Activated T-cell treated with anti-CD3 and anti-CD28 coated beads, Interleukin-2, amount 50 U/mL, for 72 hours (primary cell): ENCODE measurements at regions not wholly inside any gene's neighbourhood (a gene's known extent, or its start where the extent isn't known, plus 50 kb on each side); places are given as distances from the start of the nearest gene placed in this dataset.

Source experiments
- ATAC-seq, 2 donors: fragments of 150-1000 bp; cut with Tn5 transposase; replicated peaks in 1 of 2; 2 replicates each; pipeline ENCODE4 v1.10.0; 2021; ENCODE audit warnings: moderate library complexity in 2 of 2, mild to moderate bottlenecking in 1 of 2
- DNase-seq, 2 donors: peaks; one replicate each; pipeline ENCODE4 v3.0.0; 2021 to 2022; ENCODE audit warnings: mixed read lengths in 1 of 2
- H3K27ac Mint-ChIP-seq: one replicate; pipeline ENCODE4 v1.8.0; 2022; ENCODE audit warnings: mild to moderate bottlenecking, moderate library complexity, mixed read lengths
- H3K27me3 Mint-ChIP-seq: one replicate; pipeline ENCODE4 v1.8.0; 2022; ENCODE audit warnings: low read depth, mixed read lengths
- H3K36me3 Mint-ChIP-seq, 2 donors: one replicate each; pipeline ENCODE4 v1.8.0; 2022; ENCODE audit warnings: mixed read lengths in 2 of 2, mild to moderate bottlenecking in 1 of 2; ENCODE audit not compliant: insufficient read depth in 2 of 2
- H3K4me1 Mint-ChIP-seq: one replicate; pipeline ENCODE4 v1.8.0; 2022; ENCODE audit warnings: low read depth, mixed read lengths
- H3K4me3 Mint-ChIP-seq, 2 donors: one replicate each; pipeline ENCODE4 v1.8.0; 2022; ENCODE audit warnings: mild to moderate bottlenecking in 2 of 2, mixed read lengths in 2 of 2, moderate library complexity in 2 of 2
- H3K9me3 Mint-ChIP-seq, 2 donors: one replicate each; pipeline ENCODE4 v1.8.0; 2022; ENCODE audit warnings: mixed read lengths in 2 of 2

DNA sequence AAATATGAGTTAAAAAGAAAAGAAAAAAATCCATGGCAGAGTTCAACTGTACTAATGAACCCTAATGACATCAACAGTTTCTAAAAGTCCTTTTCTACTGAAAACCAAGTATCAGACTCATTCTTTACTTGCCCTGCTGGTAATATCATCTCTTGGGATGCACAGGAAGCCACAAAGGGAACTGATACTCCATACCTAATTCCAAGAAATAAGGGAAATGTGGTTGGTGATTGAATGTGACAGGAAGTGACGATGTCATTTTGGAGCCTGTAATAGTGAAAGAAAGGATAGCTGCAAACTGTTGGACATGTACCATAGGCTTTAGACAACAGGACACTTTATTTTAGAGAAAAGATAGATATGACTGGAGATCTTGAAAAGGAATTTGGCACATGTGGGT, 98.7 kb upstream of the VAV3 start:
- ATAC-seq (no peak), DNase-seq (no peak)
- Mint-ChIP-seq H3K4me1 (peaks cover 7% of the 10 kb centered on the region), H3K9me3 (peaks cover 8 to 10% of the 10 kb centered on the region in 2 donors), H3K4me3 (no peak overlapping the region), H3K36me3 (peaks cover 3 to 4% of the 10 kb centered on the region in 2 donors), H3K27me3 (no peaks in the 10 kb centered on the region), H3K27ac (no peak overlapping the region)

DNA sequence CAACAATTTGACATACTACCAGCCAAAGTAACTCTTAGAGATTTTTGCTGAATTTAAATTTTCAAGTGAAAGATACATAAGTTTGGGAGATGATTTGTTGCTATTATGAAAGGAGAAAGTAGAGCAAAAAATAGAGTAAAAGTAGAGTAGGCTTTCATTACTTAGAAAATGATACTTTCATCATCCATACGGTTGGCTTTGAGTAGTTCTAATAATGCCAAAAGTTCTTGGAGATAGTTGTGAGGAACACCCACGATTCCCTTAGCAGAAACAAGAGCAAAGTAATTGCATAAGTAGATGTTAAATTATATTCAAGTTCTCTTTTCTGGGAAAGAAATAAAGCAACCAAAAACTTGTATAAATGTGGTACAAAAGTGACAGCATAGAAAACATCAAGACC, 95.0 kb upstream of the VAV3 start:
- H3K4me3 Mint-ChIP-seq, result no peak overlapping the region
- no peak overlapping the region for H3K27ac Mint-ChIP-seq
- H3K4me1 Mint-ChIP-seq, result no peaks in the 10 kb centered on the region
- H3K27me3 Mint-ChIP-seq, result no peaks in the 10 kb centered on the region
- no peak for DNase-seq
- peaks cover 3 to 4% of the 10 kb centered on the region in 2 donors for H3K36me3 Mint-ChIP-seq
- ATAC-seq, result no peak
- H3K9me3 Mint-ChIP-seq, result peaks cover 8 to 10% of the 10 kb centered on the region in 2 donors

DNA sequence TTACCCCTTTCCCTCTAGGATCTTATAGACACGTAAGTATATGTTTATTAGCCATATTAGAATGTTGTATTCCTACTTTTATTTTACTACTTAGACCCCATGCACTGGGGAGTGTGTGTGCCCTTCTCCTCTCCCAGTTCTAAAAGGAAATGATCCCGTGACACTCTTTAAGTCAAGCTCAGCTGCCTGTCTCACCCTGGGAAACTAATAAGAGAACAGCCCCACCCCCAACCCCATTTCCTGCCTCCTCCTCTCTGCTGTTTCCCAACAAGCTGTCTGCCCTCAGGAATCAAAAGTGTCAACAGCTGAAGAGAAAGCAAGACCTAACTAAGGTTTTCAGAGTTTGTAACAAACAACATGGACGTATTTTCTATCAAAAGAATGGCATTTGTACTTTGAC, 92.6 kb upstream of the VAV3 start:
- ATAC-seq, result no peak
- no peak for DNase-seq
- Mint-ChIP-seq H3K36me3 (peaks cover 3% of the 10 kb centered on the region in 2 donors), H3K4me1 (no peaks in the 10 kb centered on the region), H3K27me3 (no peaks in the 10 kb centered on the region), H3K4me3 (no peak overlapping the region), H3K27ac (no peak overlapping the region), H3K9me3 (peaks cover 4 to 5% of the 10 kb centered on the region in 2 donors)

DNA sequence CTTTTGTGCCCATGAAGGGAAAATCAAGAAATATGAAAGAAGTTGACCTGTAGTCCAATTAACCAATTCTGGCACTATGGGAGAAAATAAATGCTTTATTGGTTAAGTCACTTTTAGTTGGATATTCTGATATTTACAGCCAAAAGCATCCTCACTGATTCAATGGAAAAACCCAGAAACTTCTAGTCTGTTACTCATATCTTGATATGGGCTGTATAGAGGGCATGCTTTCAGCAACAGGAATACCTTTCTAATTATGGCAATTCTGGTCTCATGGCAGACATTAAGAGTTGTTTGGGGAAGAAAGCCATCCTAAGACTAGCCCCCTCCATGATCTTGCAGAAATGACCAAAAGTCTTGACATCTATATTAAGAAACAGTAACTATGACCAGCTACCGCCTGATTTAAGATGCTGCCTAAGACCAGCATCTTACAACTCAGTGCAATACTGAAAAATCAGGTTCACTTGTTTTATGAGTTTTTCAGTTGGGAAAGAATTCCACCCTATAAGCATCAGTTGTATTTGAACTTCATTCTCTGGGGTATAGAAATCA, 91.5 kb upstream of the VAV3 start:
- DNase-seq, result no peak
- ATAC-seq, result no peak
- Mint-ChIP-seq H3K4me1 (no peaks in the 10 kb centered on the region), H3K9me3 (peaks cover 0 to under 1% of the 10 kb centered on the region in 2 donors), H3K27ac (no peak overlapping the region), H3K4me3 (no peak overlapping the region), H3K36me3 (peaks cover 0 to under 1% of the 10 kb centered on the region in 2 donors), H3K27me3 (no peaks in the 10 kb centered on the region)

DNA sequence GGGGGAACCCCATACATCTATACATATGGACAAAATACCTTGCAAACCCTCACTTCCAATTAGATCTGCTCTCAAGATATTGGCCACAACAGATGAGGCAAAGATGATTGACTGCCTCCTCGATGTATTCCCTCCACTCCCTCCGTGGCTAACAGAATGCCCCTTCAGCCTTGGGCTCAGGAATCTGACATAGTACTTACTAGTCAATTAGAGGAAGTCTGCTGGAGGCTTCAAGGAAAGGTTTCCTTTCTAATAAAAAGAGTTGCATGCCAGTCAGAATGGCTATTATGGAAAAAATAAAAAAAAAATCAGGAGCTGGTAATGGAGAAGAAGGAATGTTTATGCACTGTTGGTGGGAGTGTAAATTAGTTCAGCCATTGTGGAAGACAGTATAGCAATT, 90.4 kb upstream of the VAV3 start:
- Mint-ChIP-seq H3K4me1 (no peaks in the 10 kb centered on the region), H3K9me3 (no peaks in the 10 kb centered on the region), H3K27me3 (no peaks in the 10 kb centered on the region), H3K36me3 (no peaks in the 10 kb centered on the region), H3K4me3 (no peak overlapping the region), H3K27ac (no peak overlapping the region)
- no peak for DNase-seq
- ATAC-seq, result no peak

DNA sequence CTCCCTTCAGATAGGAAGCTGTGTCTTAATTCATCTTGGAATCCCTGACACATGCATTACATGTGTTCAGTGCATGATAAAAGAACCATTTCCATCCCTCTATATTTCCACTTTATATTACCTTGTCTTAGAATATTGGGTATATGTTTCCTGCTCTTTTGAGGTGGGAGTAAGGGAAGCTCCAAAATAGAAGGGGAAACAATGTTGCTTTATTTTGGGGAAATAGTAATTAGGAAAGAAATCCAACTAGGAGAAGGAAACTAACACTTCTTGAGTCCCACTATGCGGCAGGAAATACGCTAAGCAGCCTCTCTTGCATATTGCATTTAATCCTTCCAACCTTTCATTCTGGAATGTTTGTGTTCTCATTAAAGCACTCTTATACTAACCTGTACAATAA, 89.4 kb upstream of the VAV3 start:
- Mint-ChIP-seq H3K4me1 (no peaks in the 10 kb centered on the region), H3K27ac (no peak overlapping the region), H3K4me3 (no peak overlapping the region), H3K9me3 (no peaks in the 10 kb centered on the region), H3K27me3 (no peaks in the 10 kb centered on the region), H3K36me3 (no peaks in the 10 kb centered on the region)
- ATAC-seq (no peak), DNase-seq (no peak)

DNA sequence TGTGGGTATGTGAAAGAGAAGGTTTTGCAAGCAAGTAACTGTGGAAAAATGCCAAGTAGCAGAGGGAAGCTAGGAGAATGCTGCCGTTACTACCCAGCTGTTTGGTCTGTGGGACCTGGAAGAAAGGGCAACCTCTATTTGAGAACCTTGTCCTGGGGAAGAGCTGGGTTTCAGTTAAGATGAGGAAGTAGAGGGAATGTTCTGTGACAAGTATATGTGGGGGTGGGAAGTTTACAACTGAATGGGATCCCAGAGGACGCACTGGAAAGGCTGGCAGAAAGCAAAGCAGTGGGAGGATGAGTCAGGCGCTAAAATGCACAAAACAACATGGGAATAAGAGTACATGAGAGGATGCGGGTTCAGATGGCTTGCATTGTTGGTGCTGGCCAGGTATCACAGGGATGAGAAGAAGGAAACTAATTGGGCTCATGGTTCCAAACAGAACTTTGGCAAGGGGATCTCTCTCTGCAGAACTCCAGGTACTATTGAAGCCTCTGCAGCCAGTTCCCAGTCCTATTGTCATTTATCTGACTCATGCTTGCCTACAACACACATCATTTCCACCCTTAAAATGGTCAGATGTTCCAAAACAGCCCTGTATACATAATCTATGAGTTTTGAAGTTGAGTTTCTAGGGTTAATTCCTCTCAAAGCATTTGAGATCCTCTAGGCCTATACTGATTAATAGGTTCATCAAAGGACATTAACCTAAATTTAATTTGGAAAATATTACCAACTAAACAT, 88.5 kb upstream of the VAV3 start:
- no peaks in the 10 kb centered on the region for H3K4me1 Mint-ChIP-seq
- H3K36me3 Mint-ChIP-seq, result no peaks in the 10 kb centered on the region
- H3K27me3 Mint-ChIP-seq, result no peaks in the 10 kb centered on the region
- H3K9me3 Mint-ChIP-seq, result no peaks in the 10 kb centered on the region
- no peak for DNase-seq
- H3K4me3 Mint-ChIP-seq, result no peak overlapping the region
- ATAC-seq, result no peak
- no peak overlapping the region for H3K27ac Mint-ChIP-seq

DNA sequence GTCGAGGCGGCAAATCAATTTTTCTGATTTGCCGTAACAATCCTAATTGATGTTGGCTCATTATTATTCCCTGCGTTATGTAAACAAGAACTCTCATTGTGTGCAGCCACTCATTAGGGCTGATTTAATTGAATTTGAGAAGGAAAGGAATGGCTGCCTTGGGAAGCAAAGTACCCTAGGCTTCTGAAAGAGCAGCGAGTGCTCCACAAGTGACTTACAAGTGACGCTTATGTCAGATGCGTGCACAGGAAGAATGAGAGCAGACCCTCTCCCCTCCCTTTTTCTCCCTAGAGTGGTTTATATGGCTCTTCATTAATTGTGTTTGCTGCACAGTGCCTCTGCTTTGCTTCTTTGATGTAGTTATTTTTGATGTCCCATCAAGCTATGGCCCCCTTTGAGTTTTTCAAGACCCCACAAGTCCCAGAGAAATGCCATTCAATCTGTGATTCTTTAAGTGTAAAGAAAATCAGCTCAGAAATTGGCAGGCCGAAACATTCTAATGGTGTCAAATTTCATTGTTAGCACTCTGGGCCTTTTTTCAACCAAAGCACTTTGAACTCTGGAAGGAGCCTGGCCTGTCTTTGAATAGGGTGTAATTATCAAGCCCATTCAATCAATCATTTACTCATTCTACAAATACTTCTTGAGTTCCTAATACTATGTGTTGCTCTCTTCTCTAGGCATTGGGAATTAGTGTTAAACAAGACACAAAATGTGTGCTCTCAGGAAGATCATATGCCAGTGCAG, 86.8 kb upstream of the VAV3 start:
- no peaks in the 10 kb centered on the region for H3K9me3 Mint-ChIP-seq
- ATAC-seq (no peak), DNase-seq (no peak)
- no peak overlapping the region for H3K27ac Mint-ChIP-seq
- H3K4me1 Mint-ChIP-seq, result no peaks in the 10 kb centered on the region
- no peak overlapping the region for H3K4me3 Mint-ChIP-seq
- no peaks in the 10 kb centered on the region for H3K36me3 Mint-ChIP-seq
- no peaks in the 10 kb centered on the region for H3K27me3 Mint-ChIP-seq

DNA sequence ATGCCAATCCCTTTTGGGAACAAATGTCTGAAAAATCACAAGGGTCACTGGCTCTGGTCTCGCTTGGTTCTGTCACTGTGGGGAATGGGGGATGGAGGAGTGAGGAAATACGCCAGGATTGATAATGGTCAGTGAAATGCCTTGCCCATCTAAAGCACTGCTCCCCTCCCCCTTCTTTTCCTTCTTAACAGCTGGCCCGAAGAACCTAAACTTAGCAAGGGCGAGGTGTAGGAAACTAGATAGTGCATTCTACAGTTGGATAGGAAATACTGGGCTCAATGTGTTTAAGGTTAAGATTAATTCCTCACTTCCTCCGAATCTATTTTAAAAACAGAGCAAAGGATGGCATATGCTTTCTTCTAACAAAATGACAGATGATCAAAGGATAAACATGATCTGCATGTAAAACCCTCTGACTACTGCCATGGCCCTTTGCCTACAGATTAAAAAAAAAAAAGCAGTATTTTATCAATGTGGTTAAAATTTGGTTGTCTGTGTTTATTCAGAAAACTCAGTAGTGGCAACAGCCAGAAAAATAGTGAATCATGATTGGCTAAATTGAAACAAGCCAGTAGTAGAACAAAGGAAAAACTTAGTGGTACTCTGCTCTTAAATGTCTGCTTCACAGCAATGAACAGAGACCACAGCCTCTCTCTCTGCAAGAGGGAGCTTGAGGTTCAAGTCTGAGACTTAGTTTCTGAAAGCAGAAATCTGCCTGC, 86.1 kb upstream of the VAV3 start:
- Mint-ChIP-seq H3K4me1 (no peaks in the 10 kb centered on the region), H3K27me3 (no peaks in the 10 kb centered on the region), H3K27ac (no peak overlapping the region), H3K36me3 (no peaks in the 10 kb centered on the region), H3K9me3 (no peaks in the 10 kb centered on the region), H3K4me3 (peak overlapping the region in 1 of 2 donors; percentile 60)
- ATAC-seq (peak; percentile 79 to 88), DNase-seq (peak in 1 of 2 donors; percentile 22)

DNA sequence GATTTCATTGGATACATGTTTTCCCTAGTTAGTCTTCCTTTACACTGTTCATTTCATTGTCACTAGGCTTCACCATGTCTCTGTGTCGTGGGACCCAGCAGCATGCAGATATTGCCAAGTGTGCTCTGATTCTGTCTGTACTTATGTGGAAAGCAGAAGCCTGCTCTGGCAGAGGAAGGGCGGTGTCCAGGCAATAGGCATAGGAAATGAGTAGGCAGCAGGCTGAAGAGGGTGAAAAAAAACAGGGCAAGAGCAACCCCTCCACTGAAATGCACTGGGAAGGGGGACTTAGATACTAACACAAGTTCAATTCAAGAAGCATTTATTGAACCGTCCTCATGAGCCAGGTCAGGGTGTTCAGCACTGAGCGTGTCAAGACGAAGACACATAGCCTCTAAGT, 85.2 kb upstream of the VAV3 start:
- H3K36me3 Mint-ChIP-seq, result no peaks in the 10 kb centered on the region
- H3K27me3 Mint-ChIP-seq, result no peaks in the 10 kb centered on the region
- H3K4me3 Mint-ChIP-seq, result peak overlapping the region in 1 of 2 donors; percentile 39
- H3K27ac Mint-ChIP-seq, result no peak overlapping the region
- ATAC-seq (no peak), DNase-seq (no peak)
- no peaks in the 10 kb centered on the region for H3K9me3 Mint-ChIP-seq
- peaks cover 8% of the 10 kb centered on the region for H3K4me1 Mint-ChIP-seq

DNA sequence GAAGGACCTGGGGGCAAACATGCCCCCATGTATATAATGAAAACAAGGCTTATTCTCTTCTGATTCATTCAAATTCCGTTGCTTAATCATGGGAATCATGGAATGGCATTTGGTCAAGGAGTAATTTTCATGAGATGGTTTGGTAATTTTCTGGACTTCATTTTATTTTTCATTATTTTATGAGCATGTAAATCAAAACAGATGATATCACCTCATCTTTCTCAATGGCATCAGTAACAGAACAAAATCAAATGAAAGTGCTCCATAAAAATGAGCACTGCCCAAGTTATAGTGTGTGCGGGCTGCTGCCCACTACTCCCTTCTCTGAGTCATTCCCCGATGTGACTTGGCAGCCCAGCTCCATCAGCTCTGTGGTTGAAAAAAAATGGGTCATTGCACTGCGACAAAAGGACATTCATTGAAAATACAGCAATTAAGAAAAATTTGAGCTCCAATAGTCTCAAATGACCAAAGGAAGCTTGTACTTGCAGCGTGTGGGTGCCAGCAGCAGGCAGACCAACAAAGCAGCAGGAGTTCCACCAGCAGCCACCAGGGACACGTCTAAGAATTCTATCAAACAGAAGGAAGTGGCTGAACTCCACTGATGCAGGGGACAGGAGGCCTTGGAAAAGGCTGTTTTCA, 84.3 kb upstream of the VAV3 start:
- ATAC-seq (peak; percentile 54 to 66), DNase-seq (peak; percentile 12 to 21)
- H3K4me3 Mint-ChIP-seq, result no peak overlapping the region
- peaks cover 0 to under 1% of the 10 kb centered on the region in 2 donors for H3K36me3 Mint-ChIP-seq
- no peak overlapping the region for H3K27ac Mint-ChIP-seq
- H3K4me1 Mint-ChIP-seq, result peaks cover 16% of the 10 kb centered on the region
- H3K9me3 Mint-ChIP-seq, result no peaks in the 10 kb centered on the region
- no peaks in the 10 kb centered on the region for H3K27me3 Mint-ChIP-seq

DNA sequence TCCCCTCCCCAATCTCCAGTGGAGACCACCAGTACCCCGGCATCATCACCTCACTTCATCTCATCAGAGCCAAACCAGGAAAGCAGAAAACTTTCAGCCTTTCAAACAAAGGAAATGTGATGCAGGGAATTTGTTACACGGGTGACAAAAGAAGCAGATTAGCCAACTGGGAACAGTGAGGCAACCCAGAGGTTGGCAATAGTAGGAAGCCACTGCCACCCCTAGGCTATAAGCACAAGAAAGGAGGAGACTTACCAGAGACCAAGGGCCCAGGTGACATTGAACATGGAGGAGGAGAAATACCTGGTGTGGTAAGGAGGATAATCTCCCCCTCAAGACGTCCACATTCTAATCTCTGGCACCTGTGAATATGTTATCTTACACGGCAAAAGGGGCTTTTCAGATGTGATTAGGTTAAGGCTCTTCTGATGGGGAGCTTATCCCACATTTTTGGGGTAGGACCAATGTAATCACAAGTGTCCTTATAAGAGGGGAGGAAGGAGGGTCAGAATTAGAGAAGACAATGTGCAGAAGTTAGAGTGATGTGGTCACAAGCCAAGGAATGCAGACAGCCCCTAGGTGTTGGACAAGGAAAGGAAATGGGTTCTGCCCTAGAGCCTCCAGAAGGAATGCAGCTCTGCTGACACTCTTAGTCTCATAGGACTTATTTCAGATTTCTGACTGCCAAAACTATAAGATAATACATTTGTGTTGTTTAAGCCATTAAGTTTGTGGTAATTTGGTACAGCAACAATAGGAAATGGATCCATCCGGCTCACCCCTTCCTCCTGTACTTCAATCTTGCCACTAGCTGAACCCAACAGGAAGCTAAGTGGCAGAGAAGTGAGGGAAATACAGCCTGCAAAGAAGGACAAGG, 83.6 kb upstream of the VAV3 start:
- DNase-seq (no peak), ATAC-seq (no peak)
- Mint-ChIP-seq H3K4me1 (peaks cover 23% of the 10 kb centered on the region), H3K9me3 (no peaks in the 10 kb centered on the region), H3K27me3 (no peaks in the 10 kb centered on the region), H3K27ac (no peak overlapping the region), H3K4me3 (no peak overlapping the region), H3K36me3 (peaks cover 0 to 1% of the 10 kb centered on the region in 2 donors)
